KBM-7 (cell line): ENCODE measurements at regions not wholly inside any gene's neighbourhood (a gene's known extent, or its start where the extent isn't known, plus 50 kb on each side); places are given as distances from the start of the nearest gene placed in this dataset.
A peak's percentile ranks its signal among the peaks of the same experiment; 100 is the strongest.
"Not testable (repeated sequence)": the region's sequence is repeated elsewhere in the genome, so short reads cannot be mapped to it uniquely, and the experiment has no call there.

Experiments used
- DNase-seq: peaks from one replicate; pipeline ENCODE4 v3.0.0-alpha.2; 2015
- in situ Hi-C: fragments of 300-500 bp; cut with MboI; formaldehyde crosslinking; loops from 2 replicates; pipeline ENCODE4 v1.14.3; 2020; ENCODE audit warnings: low sequenced_read_pairs, low pct_unique_long_range_greater_than_20kb, mixed read lengths

DNA sequence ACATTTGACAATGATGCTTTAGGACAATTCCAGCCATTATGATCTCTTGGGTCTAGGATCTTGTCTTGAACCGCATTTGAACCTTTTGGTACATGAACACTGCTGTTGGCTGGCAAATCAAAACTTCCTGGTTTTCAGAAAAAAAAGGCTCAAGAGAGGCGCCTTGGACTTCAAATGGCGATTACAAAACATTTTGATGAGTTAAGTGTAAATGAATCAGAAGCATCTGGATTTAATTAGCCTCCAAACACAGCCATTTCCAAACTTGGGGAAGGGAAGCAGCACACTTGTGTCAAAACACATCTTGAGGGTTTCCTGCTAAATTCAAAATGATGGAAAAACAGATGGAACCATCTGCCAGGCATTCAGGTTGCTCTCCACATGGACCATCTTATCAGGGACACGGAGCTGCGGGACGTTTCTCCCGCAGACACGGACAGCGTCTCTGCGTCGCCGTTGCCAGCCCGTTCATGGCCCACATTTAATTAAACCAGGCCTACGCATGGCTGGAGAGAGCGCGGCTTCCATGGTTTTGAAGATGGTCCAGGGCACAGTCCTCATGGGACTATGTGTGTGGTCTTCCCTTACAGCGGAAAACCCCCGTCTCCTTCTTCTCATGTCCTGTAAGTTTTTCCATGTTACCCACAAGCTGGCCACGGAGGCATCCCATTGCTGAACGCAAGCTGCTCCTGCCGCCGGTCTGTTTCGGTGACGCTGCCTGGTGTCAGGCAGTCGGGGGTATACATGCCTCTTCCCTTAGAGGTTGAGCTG, 55.8 kb upstream of the PTCH1 start:
- no peak for DNase-seq

DNA sequence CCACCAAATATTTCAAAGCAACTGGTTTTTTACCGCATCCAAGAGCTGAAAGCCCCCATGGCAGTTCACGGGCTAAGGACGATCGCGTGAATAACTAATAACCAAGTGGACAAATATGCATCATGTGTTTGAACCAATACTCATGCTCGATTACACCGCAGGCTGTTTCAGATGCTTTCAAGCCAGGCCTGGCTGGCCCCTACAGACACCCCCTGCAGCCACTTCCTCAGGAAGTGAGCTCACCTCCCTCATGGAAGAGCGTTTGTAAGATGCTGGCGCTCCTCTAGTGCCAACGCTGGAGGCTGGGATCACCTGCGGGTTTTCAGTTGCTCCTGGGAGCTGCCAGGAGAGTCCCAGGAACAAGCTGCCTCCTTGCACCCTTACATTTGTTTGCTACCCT, 53.9 kb upstream of the PTCH1 start:
- in situ Hi-C loops: no loop called here
- DNase-seq: peak; percentile 5

More for the DNA sequence above, 55.8 kb upstream of the PTCH1 start:
- in situ Hi-C loops: no loop called here

DNA sequence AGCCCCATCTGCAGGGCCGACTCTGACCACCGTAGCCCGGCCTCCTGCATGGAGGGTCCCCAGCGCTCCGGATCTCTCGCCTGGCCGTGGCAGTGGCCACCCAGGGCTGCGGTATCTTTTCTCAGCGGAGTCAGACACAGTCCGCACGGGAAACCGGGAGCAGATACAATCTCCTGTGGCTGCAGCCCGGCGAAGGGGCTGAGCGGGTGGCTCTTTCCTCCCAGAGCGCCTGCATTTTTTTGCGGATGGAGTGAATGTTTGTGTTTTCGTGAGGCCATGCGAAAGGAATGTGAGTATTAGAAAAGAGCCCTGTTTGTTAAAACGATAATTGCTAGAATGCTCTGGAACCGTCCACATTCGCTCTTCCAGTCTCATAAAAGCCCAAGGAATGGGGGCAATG, 53.4 kb upstream of the PTCH1 start:
- DNase-seq: no peak
- in situ Hi-C loops: no loop called here

DNA sequence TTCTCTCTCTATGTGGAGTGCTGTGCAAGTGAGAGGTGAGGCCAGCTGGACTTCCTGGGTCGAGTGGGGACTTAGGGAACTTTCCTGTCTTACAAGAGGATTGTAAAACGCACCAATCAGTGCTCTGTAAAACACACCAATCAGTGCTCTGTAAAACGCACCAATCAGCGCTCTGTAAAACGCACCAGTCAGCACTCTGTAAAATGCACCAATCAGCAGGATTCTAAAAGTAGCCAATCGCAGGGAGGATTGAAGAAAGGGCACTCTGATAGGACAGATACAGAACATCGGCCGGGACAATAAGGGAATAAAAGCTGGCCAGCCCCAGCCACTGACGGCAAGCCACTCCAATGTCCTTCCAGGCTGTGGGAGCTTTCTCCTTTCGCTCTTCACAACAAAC, 52.0 kb upstream of the PTCH1 start:
- DNase-seq, in situ Hi-C loops: not testable (repeated sequence)
